ENCODE measurements at regions not wholly inside any gene's neighbourhood (a gene's known extent, or its start where the extent isn't known, plus 50 kb on each side); places are given as distances from the start of the nearest gene placed in this dataset.

- H3K9ac ChIP-seq (ENCODE audit: low read depth in 1 of 2, low read length in 2 of 2) = no peak overlapping the region
- TF ChIP-seq SP1 (IDR thresholded peaks at IDR 0.05) = no peak
- no peak for DNase-seq (ENCODE audit: low spot score)
- H3K9me3 ChIP-seq (ENCODE audit: control insufficient read depth in 4 of 4, low read length in 3 of 4) = peaks cover 2 to 24% (median 8%) of the 10 kb centered on the region in 4 donors
- peak overlapping the region in 1 of 3 donors; percentile 9 for H3K4me3 ChIP-seq (ENCODE audit: low read depth in 1 of 3, low read length in 3 of 3)
- H3K4me1 ChIP-seq (ENCODE audit: control insufficient read depth in 4 of 4, insufficient read depth in 4 of 4, low read length in 3 of 4) = no peaks in the 10 kb centered on the region
- 73% methylated on average over 6 of the region's 6 CpGs for WGBS
- no peaks in the 10 kb centered on the region for H3K36me3 ChIP-seq (ENCODE audit: control insufficient read depth in 4 of 4, insufficient read depth in 3 of 4, low read depth in 1 of 4, low read length in 3 of 4)
- no peaks in the 10 kb centered on the region for H3K27me3 ChIP-seq (ENCODE audit: control insufficient read depth in 4 of 4, insufficient read depth in 4 of 4, low read length in 3 of 4)
- H3K27ac ChIP-seq (ENCODE audit: low read depth in 1 of 2, low read length in 2 of 2) = no peak overlapping the region
Measured at GRCh38 chr12:34286934-34287333, 264.6 kb downstream of the ALG10 start.

GRCh38 chr12:34287437-34287836 is 265.1 kb downstream of the ALG10 start:
- Histone ChIP-seq H3K9me3 (ENCODE audit: control insufficient read depth in 4 of 4, low read length in 3 of 4) (peaks cover 1 to 24% (median 8%) of the 10 kb centered on the region in 4 donors), H3K4me3 (ENCODE audit: low read depth in 1 of 3, low read length in 3 of 3) (no peak overlapping the region), H3K27ac (ENCODE audit: low read depth in 1 of 2, low read length in 2 of 2) (no peak overlapping the region), H3K9ac (ENCODE audit: low read depth in 1 of 2, low read length in 2 of 2) (no peak overlapping the region), H3K4me1 (ENCODE audit: control insufficient read depth in 4 of 4, insufficient read depth in 4 of 4, low read length in 3 of 4) (no peaks in the 10 kb centered on the region), H3K27me3 (ENCODE audit: control insufficient read depth in 4 of 4, insufficient read depth in 4 of 4, low read length in 3 of 4) (no peaks in the 10 kb centered on the region), H3K36me3 (ENCODE audit: control insufficient read depth in 4 of 4, insufficient read depth in 3 of 4, low read depth in 1 of 4, low read length in 3 of 4) (no peaks in the 10 kb centered on the region)
- WGBS = 52% methylated on average over 9 of the region's 9 CpGs
- no peak for DNase-seq (ENCODE audit: low spot score)
- TF ChIP-seq ATF3 (IDR thresholded peaks at IDR 0.05) (no peak), FOXA2 (IDR thresholded peaks at IDR 0.05) (no peak), HNF4A (conservative IDR thresholded peaks at IDR 0.05) (no peak), SP1 (IDR thresholded peaks at IDR 0.05) (no peak), MAX (IDR thresholded peaks at IDR 0.05) (no peak), NR2F2 (IDR thresholded peaks at IDR 0.05) (no peak), ZBTB33 (IDR thresholded peaks at IDR 0.05) (no peak), REST (IDR thresholded peaks at IDR 0.05) (no peak), GABPA (IDR thresholded peaks at IDR 0.05 in 1 of 2, conservative IDR thresholded peaks at IDR 0.05 in 1 of 2) (no peak), YY1 (IDR thresholded peaks at IDR 0.05) (no peak), RAD21 (IDR thresholded peaks at IDR 0.05) (no peak), FOXA1 (IDR thresholded peaks at IDR 0.05) (no peak)
